D721Med (cell line): ENCODE measurements at regions not wholly inside any gene's neighbourhood (a gene's known extent, or its start where the extent isn't known, plus 50 kb on each side); places are given as distances from the start of the nearest gene placed in this dataset.

ENCODE experiments used
- DNase-seq: peaks from one replicate; pipeline ENCODE4 v3.0.0; 2011; ENCODE audit warnings: low spot score; ENCODE audit not compliant: insufficient read length
- FAIRE-seq: peaks from 2 replicates; lab custom pipeline; 2011; peaks lifted over from hg19 to GRCh38; lab: Jason Lieb, UNC
- CTCF ChIP-seq: IDR thresholded peaks from 2 replicates; pipeline ENCODE4 v1.5.1; 2012; ENCODE audit warnings: mild to moderate bottlenecking, control low read depth; ENCODE audit not compliant: insufficient read depth; ENCODE audit errors: missing control alignments

- FAIRE-seq (no peak), DNase-seq (no peak)
- no peak for TF ChIP-seq CTCF
These were observed 76.3 kb upstream of the SESN3 start for GRCh38 chr11:95307286-95307685.

DNA sequence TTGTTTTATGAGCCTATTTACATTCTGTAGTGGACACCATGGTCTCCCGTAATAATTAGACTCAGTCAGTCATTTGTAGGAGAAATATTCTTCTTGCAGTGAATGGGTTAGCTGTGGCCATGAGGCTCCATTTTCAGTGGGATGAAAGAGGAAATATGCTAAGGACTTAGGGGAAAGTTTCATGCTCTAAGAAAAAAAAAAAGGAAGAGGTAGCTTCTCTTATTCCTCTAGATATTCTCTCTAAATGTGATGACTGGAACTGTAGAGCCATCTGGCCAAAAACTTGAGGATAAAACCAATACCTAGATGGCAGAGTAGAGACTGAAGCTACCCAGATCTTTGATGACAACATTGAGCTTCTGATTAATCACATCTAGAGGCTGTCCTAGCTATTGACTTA, 75.8 kb upstream of the SESN3 start:
- no peak for DNase-seq
- TF ChIP-seq CTCF = no peak
- peak; percentile 32 for FAIRE-seq

DNA sequence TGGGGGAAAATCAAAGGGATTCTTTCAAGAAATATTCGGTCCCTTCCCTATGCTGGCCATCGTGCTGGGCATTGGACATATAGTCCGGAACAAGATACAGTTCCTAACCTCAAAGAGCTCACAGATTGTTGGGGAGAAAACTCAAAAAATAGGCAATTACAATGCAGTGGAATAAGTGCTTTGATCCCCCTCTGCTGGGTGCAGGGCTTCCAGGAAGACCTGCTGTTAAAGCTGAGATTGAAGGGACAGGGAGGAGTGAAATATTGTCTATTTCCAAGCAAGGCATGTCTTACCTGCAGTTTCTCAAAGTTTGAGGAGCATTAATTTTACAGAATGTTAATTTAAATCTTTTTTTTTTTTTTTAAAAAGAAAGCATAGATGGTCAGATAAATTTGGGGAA, 75.1 kb upstream of the SESN3 start:
- DNase-seq = no peak
- TF ChIP-seq CTCF = no peak
- FAIRE-seq = no peak

DNA sequence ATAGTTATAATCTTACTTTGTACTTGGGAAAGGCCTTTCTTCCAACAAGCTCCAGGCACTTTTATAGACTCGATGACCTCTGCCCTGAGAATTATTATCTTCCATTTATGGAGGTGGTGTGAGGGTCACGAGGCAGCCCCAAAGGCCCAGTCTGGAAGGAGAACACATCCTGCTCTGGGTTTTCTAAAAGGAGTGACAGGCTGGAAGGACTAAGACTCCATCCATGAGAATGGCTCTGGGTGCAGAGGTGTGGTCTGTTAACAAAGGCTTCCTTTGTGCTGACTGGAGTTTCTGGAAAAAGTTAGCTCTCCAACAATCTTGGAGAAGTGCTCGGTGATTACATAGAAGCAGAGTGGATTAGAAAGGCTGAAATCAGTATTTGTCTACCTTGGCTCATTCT, 74.7 kb upstream of the SESN3 start:
- TF ChIP-seq CTCF = no peak
- DNase-seq (no peak), FAIRE-seq (no peak)

DNA sequence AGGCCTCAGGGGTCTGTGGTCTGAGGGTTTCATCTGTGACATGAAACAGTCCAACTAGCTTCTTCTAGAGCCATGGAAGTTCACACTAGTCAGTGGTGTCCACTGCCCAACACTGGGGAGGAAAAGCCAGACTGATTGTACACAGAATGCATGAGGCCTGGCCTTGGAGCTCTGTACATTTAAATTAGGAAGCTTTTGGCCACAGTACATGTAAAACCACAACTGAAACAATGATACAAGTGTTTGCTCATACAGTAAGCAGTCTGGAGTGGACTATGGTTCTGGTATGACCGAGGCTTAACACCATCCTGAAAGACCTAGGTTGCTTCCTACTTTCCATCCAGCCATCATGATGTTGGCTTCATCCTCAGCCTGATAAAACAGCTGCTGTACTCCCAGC, 73.8 kb upstream of the SESN3 start:
- FAIRE-seq = no peak
- TF ChIP-seq CTCF = no peak
- no peak for DNase-seq

DNA sequence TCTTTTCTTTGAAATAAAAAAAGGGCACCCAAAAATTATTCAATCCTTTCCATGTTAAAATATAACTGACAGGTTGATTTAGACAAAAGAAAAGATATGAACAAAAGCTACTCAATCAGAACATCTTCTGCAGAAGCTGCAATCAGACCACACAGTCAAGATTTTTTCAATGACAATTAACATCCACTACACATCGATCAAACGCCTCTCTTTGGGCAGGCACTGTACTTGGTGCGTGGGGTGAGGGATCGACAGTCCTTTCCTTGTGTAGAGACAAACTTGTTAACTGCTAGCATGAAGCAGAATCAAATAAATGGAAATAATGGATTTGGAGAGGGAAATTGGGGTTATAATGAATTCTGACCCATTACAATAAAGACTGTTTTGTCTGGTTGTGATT, 71.2 kb upstream of the SESN3 start:
- DNase-seq (no peak), FAIRE-seq (no peak)
- TF ChIP-seq CTCF = no peak

DNA sequence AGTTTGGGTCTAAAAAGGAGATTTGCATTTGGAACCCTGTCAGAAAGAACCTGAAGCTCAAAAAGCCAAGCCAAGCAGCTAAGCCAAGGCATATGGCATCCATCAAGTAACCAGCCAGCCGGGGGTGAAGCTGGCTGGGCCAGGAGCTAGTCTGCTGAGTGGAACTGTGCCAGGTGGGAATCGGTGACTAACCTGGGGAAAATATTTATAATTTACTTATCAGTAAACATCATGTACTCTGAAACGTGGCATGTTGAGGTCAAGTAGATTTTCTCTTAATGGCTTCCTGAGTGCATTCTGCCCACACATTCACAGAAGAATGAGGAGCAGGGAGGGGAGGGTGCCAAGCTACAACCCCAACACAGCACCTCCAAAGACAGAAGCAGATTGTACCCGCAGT, 70.5 kb upstream of the SESN3 start:
- TF ChIP-seq CTCF = no peak
- DNase-seq (no peak), FAIRE-seq (no peak)
